Neural cell (in vitro differentiated cells): ENCODE measurements at regions not wholly inside any gene's neighbourhood (a gene's known extent, or its start where the extent isn't known, plus 50 kb on each side); places are given as distances from the start of the nearest gene placed in this dataset.

ENCODE experiments used
- H2AFZ ChIP-seq: fragments of 200-600, 300-800 bp; sonication (generic), shearing (Covaris generic); 2 replicates; pipeline ENCODE4 v1.6.0; 2014; ENCODE audit warnings: low read depth, mild to moderate bottlenecking, antibody characterized with exemption, low read length, moderate library complexity
- H3F3A ChIP-seq: fragments of 200-600 bp; shearing (Covaris generic); 2 replicates; pipeline ENCODE4 v1.6.1; 2016; ENCODE audit warnings: mild to moderate bottlenecking, moderate library complexity, mixed read lengths, antibody characterized with exemption, low read length; ENCODE audit not compliant: insufficient read depth, poor library complexity, severe bottlenecking
- H3K27ac ChIP-seq: fragments of 200-600, 300-800 bp; sonication (generic), shearing (Covaris generic); 2 replicates; pipeline ENCODE4 v1.5.1; 2014; ENCODE audit warnings: mild to moderate bottlenecking, low read length, moderate library complexity
- H3K27me3 ChIP-seq: fragments of 300-800, 200-600 bp; sonication (generic), shearing (Covaris generic); 2 replicates; pipeline ENCODE4 v1.6.0; 2014; ENCODE audit warnings: mild to moderate bottlenecking, low read depth, low read length, moderate library complexity; ENCODE audit not compliant: insufficient read depth
- H3K36me3 ChIP-seq: fragments of 300-800, 200-600 bp; sonication (generic), shearing (Covaris generic); 2 replicates; pipeline ENCODE4 v1.5.1; 2014; ENCODE audit warnings: mild to moderate bottlenecking, antibody characterized with exemption, low read length, moderate library complexity; ENCODE audit not compliant: insufficient read depth
- H3K4me2 ChIP-seq: fragments of 300-800, 200-600 bp; sonication (generic), shearing (Covaris generic); 2 replicates; pipeline ENCODE4 v1.6.0; 2014; ENCODE audit warnings: mild to moderate bottlenecking, low read length
- H3K4me3 ChIP-seq: fragments of 300-800, 200-600 bp; sonication (generic), shearing (Covaris generic); 2 replicates; pipeline ENCODE4 v1.5.1; 2014; ENCODE audit warnings: mild to moderate bottlenecking, low read length, moderate library complexity
- H3K79me2 ChIP-seq: fragments of 200-600 bp; shearing (Covaris generic); replicated peaks from 2 replicates; pipeline ENCODE4 v1.6.0; 2014; ENCODE audit warnings: mild to moderate bottlenecking, low read length, moderate library complexity; ENCODE audit not compliant: insufficient read depth
- H3K9ac ChIP-seq: fragments of 300-800, 200-600 bp; sonication (generic), shearing (Covaris generic); 2 replicates; pipeline ENCODE4 v1.6.1; 2016; ENCODE audit warnings: mild to moderate bottlenecking, low read length, mixed read lengths
- H3K9me2 ChIP-seq: fragments of 200-600 bp; shearing (Covaris generic); 2 replicates; pipeline ENCODE4 v1.6.1; 2016; ENCODE audit warnings: mild to moderate bottlenecking, low read length, mixed read lengths; ENCODE audit not compliant: insufficient read depth
- H3K9me3 ChIP-seq: fragments of 200-600, 300-800 bp; sonication (generic), shearing (Covaris generic); 2 replicates; pipeline ENCODE4 v1.6.1; 2016; ENCODE audit warnings: mild to moderate bottlenecking, mixed run types, low read length, moderate library complexity, mixed read lengths
- H4K20me1 ChIP-seq: fragments of 200-600 bp; shearing (Covaris generic); 2 replicates; pipeline ENCODE4 v1.6.1; 2016; ENCODE audit warnings: mild to moderate bottlenecking, mixed run types; ENCODE audit not compliant: insufficient read depth
- CTCF ChIP-seq: fragments of 450-650 bp; IDR thresholded peaks from 2 replicates; pipeline ENCODE4 v1.5.1; 2014; ENCODE audit warnings: antibody characterized with exemption, mild to moderate bottlenecking, moderate library complexity; ENCODE audit not compliant: poor library complexity, severe bottlenecking
- EP300 ChIP-seq: fragments of 450-650 bp; conservative IDR thresholded peaks from 2 replicates; pipeline ENCODE4 v1.6.1; 2014; ENCODE audit warnings: antibody characterized with exemption, mild to moderate bottlenecking, moderate library complexity; ENCODE audit not compliant: poor library complexity, severe bottlenecking
- EZH2 ChIP-seq: fragments of 200-600, 300-800 bp; shearing (Covaris generic), sonication (generic); IDR thresholded peaks from 2 replicates; pipeline ENCODE4 v1.6.1; 2014; ENCODE audit warnings: antibody characterized with exemption, low read length, borderline replicate concordance, mild to moderate bottlenecking; ENCODE audit not compliant: insufficient read depth, poor library complexity, severe bottlenecking
- MXI1 ChIP-seq: fragments of 450-650 bp; conservative IDR thresholded peaks from 2 replicates; pipeline ENCODE4 v1.6.1; 2014; ENCODE audit warnings: antibody characterized with exemption, mild to moderate bottlenecking; ENCODE audit not compliant: poor library complexity, severe bottlenecking
- POLR2AphosphoS5 ChIP-seq: IDR thresholded peaks from 2 replicates; pipeline ENCODE4 v1.6.1; 2012
- RAD21 ChIP-seq: fragments of 450-650 bp; conservative IDR thresholded peaks from 2 replicates; pipeline ENCODE4 v1.6.1; 2014; ENCODE audit warnings: antibody characterized with exemption, mild to moderate bottlenecking, moderate library complexity
- REST ChIP-seq: IDR thresholded peaks from 2 replicates; pipeline ENCODE4 v1.6.1; 2012; ENCODE audit warnings: borderline replicate concordance
- SMC3 ChIP-seq: fragments of 450-650 bp; conservative IDR thresholded peaks from 2 replicates; pipeline ENCODE4 v1.6.1; 2014; ENCODE audit warnings: antibody characterized with exemption, mild to moderate bottlenecking, moderate library complexity; ENCODE audit not compliant: poor library complexity
- TAF1 ChIP-seq: IDR thresholded peaks from 2 replicates; pipeline ENCODE4 v1.6.1; 2012; ENCODE audit warnings: low read depth

- H4K20me1 ChIP-seq: no peaks in the 10 kb centered on the region
- no peaks in the 10 kb centered on the region for H3K27me3 ChIP-seq
- H3K79me2 ChIP-seq: no peaks in the 10 kb centered on the region
- no peak overlapping the region for H3K9ac ChIP-seq
- H3K27ac ChIP-seq: no peak overlapping the region
- no peak overlapping the region for H3K4me3 ChIP-seq
- no peaks in the 10 kb centered on the region for H3F3A ChIP-seq
- H3K9me3 ChIP-seq: no peaks in the 10 kb centered on the region
- no peaks in the 10 kb centered on the region for H3K36me3 ChIP-seq
- no peak overlapping the region for H3K4me2 ChIP-seq
- H3K9me2 ChIP-seq: no peaks in the 10 kb centered on the region
- H2AFZ ChIP-seq: no peak overlapping the region
- TF ChIP-seq CTCF (no peak), MXI1 (no peak), RAD21 (no peak), EP300 (no peak), REST (no peak), EZH2 (no peak), SMC3 (no peak), POLR2AphosphoS5 (no peak)
These were observed 171.5 kb downstream of the KATNAL1 start for GRCh38 chr13:30135868-30136267.

DNA sequence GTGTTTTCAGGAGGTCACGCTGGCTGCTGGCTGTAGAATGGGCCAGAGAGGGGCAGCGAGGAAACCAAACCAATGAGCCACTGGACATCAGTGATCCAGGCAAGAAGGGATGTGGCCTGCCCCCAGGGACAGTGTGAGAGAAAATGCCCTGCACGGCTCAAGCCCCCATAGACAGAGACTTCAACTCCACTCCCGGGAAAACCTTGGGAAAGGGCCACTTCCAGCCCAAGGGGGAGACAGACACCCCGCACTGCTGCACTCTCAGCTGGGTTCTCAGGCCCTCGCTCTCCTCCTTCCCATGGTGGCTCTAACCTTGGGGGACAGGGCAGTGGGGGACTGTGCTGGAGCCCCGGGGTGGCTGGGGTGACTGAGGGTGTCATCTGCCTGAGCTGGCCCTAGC lies 172.0 kb downstream of the KATNAL1 start:
- Histone ChIP-seq H3K4me2 (no peak overlapping the region), H4K20me1 (no peaks in the 10 kb centered on the region), H3F3A (no peaks in the 10 kb centered on the region)

More for the DNA sequence above, 172.0 kb downstream of the KATNAL1 start:
- TF ChIP-seq REST (no peak), EZH2 (no peak), EP300 (no peak), POLR2AphosphoS5 (no peak), SMC3 (no peak), RAD21 (no peak), TAF1 (no peak), MXI1 (no peak), CTCF (no peak)
- Histone ChIP-seq H3K36me3 (no peaks in the 10 kb centered on the region), H3K9me2 (no peaks in the 10 kb centered on the region), H3K4me3 (no peak overlapping the region), H2AFZ (no peak overlapping the region), H3K27me3 (no peaks in the 10 kb centered on the region), H3K9me3 (no peaks in the 10 kb centered on the region), H3K9ac (no peak overlapping the region), H3K79me2 (no peaks in the 10 kb centered on the region), H3K27ac (no peak overlapping the region)
